H9 (cell line): ENCODE measurements at regions not wholly inside any gene's neighbourhood (a gene's known extent, or its start where the extent isn't known, plus 50 kb on each side); places are given as distances from the start of the nearest gene placed in this dataset.

ENCODE experiments used
- DNase-seq: peaks from one replicate; pipeline ENCODE4 v3.0.0-alpha.2; 2017
- H2AFZ ChIP-seq: one replicate; pipeline ENCODE4 v1.6.1; 2013; ENCODE audit warnings: mild to moderate bottlenecking, low read length, control low read depth, moderate library complexity
- H2AK5ac ChIP-seq: 2 replicates; pipeline ENCODE4 v1.6.1; 2013; ENCODE audit warnings: low read length, control low read depth, mixed read lengths; ENCODE audit not compliant: insufficient read length
- H2BK120ac ChIP-seq: one replicate; pipeline ENCODE4 v1.6.1; 2013; ENCODE audit warnings: low read depth, mild to moderate bottlenecking, low read length, control low read depth, inconsistent platforms; ENCODE audit not compliant: poor library complexity, severe bottlenecking
- H2BK12ac ChIP-seq: 2 replicates; pipeline ENCODE4 v1.6.1; 2013; ENCODE audit warnings: low read length, control low read depth, mixed read lengths, low read depth; ENCODE audit not compliant: insufficient read length
- H2BK15ac ChIP-seq: 2 replicates; pipeline ENCODE4 v1.6.1; 2013; ENCODE audit warnings: low read depth, low read length, control low read depth
- H2BK20ac ChIP-seq: one replicate; pipeline ENCODE4 v1.6.1; 2013; ENCODE audit warnings: low read depth, mild to moderate bottlenecking, low read length, control low read depth, inconsistent platforms; ENCODE audit not compliant: poor library complexity, severe bottlenecking
- H2BK5ac ChIP-seq: 2 replicates; pipeline ENCODE4 v1.6.1; 2013; ENCODE audit warnings: low read length, control low read depth, mixed read lengths; ENCODE audit not compliant: insufficient read length
- H3K14ac ChIP-seq: 2 replicates; pipeline ENCODE4 v1.6.1; 2013; ENCODE audit warnings: low read length, control low read depth; ENCODE audit not compliant: insufficient read depth
- H3K18ac ChIP-seq: 2 replicates; pipeline ENCODE4 v1.6.1; 2013; ENCODE audit warnings: low read depth, mild to moderate bottlenecking, mixed read lengths, low read length, control low read depth; ENCODE audit not compliant: insufficient read length
- H3K23ac ChIP-seq: 2 replicates; pipeline ENCODE4 v1.6.1; 2013; ENCODE audit warnings: low read length, control low read depth, mixed read lengths, low read depth; ENCODE audit not compliant: insufficient read length
- H3K23me2 ChIP-seq: 2 replicates; pipeline ENCODE4 v1.6.1; 2013; ENCODE audit warnings: low read depth, mild to moderate bottlenecking, mixed read lengths, low read length, control low read depth; ENCODE audit not compliant: insufficient read length, poor library complexity, severe bottlenecking
- H3K27ac ChIP-seq: 2 replicates; pipeline ENCODE4 v1.5.1; 2013; ENCODE audit warnings: low read length, control low read depth, mixed read lengths, low read depth; ENCODE audit not compliant: insufficient read length
- H3K27me3 ChIP-seq: 2 replicates; pipeline ENCODE4 v1.6.1; 2013; ENCODE audit warnings: low read length, control low read depth, inconsistent platforms; ENCODE audit not compliant: insufficient read depth
- H3K4ac ChIP-seq: 2 replicates; pipeline ENCODE4 v1.6.1; 2013; ENCODE audit warnings: low read depth, mild to moderate bottlenecking, control low read depth, inconsistent platforms, low read length, moderate library complexity
- H3K4me1 ChIP-seq: 2 replicates; pipeline ENCODE4 v1.6.1; 2013; ENCODE audit warnings: low read length, control low read depth, inconsistent platforms; ENCODE audit not compliant: insufficient read depth
- H3K4me2 ChIP-seq: 2 replicates; pipeline ENCODE4 v1.6.1; 2013; ENCODE audit warnings: low read length, control low read depth, mixed read lengths; ENCODE audit not compliant: insufficient read length, insufficient read depth
- H3K56ac ChIP-seq: 2 replicates; pipeline ENCODE4 v1.6.1; 2013; ENCODE audit warnings: low read depth, mild to moderate bottlenecking, mixed read lengths, low read length, control low read depth; ENCODE audit not compliant: insufficient read length
- H3K79me1 ChIP-seq: 2 replicates; pipeline ENCODE4 v1.6.1; 2013; ENCODE audit warnings: low read depth, mild to moderate bottlenecking, moderate library complexity, low read length, control low read depth, inconsistent platforms; ENCODE audit not compliant: insufficient read depth, poor library complexity, severe bottlenecking
- H3K79me2 ChIP-seq: 2 replicates; pipeline ENCODE4 v1.6.1; 2013; ENCODE audit warnings: low read length, control low read depth, inconsistent platforms; ENCODE audit not compliant: insufficient read depth
- H3K9ac ChIP-seq: 2 replicates; pipeline ENCODE4 v1.6.1; 2013; ENCODE audit warnings: low read length, control low read depth, mixed read lengths; ENCODE audit not compliant: insufficient read length; ENCODE audit errors: extremely low read depth
- H3K9me3 ChIP-seq: one replicate; pipeline ENCODE4 v1.6.1; 2013; ENCODE audit warnings: low read depth, low read length, inconsistent platforms; ENCODE audit not compliant: control insufficient read depth
- H3T11ph ChIP-seq: one replicate; pipeline ENCODE4 v1.6.1; 2013; ENCODE audit warnings: mild to moderate bottlenecking, low read length, control low read depth, inconsistent platforms
- H4K20me1 ChIP-seq: one replicate; pipeline ENCODE4 v1.6.1; 2013; ENCODE audit not compliant: control insufficient read depth, insufficient read length, insufficient read depth
- H4K5ac ChIP-seq: 2 replicates; pipeline ENCODE4 v1.6.1; 2013; ENCODE audit warnings: low read depth, mild to moderate bottlenecking, mixed read lengths, low read length, control low read depth; ENCODE audit not compliant: insufficient read length
- H4K8ac ChIP-seq: replicated peaks from 2 replicates; pipeline ENCODE4 v1.6.1; 2013; ENCODE audit warnings: low read length, control low read depth, mixed read lengths, low read depth; ENCODE audit not compliant: insufficient read length
- H4K91ac ChIP-seq: 2 replicates; pipeline ENCODE4 v1.6.1; 2013; ENCODE audit warnings: low read depth, mild to moderate bottlenecking, moderate library complexity, mixed read lengths, low read length, control low read depth; ENCODE audit not compliant: insufficient read length
- H3K27ac Mint-ChIP-seq, 3 experiments: 2 replicates in 2 of 3; 3 replicates in 1 of 3; pipeline ENCODE4 v1.8.0; 2020 to 2021; ENCODE audit warnings: mixed read lengths in 3 of 3, mild to moderate bottlenecking in 1 of 3, moderate library complexity in 1 of 3
- H3K27me3 Mint-ChIP-seq: 2 replicates; pipeline ENCODE4 v1.8.0; 2021; ENCODE audit warnings: low read depth, mild to moderate bottlenecking, moderate library complexity, mixed read lengths
- H3K36me3 Mint-ChIP-seq, 3 experiments: 2 replicates in 2 of 3; 3 replicates in 1 of 3; pipeline ENCODE4 v1.8.0; 2020 to 2021; ENCODE audit warnings: low read depth in 3 of 3, mixed read lengths in 3 of 3; ENCODE audit not compliant: insufficient read depth in 1 of 3
- H3K4me1 Mint-ChIP-seq, 2 experiments: 2 replicates each; pipeline ENCODE4 v1.8.0; 2020; ENCODE audit warnings: mixed read lengths in 2 of 2
- H3K4me3 Mint-ChIP-seq, 2 experiments: 2 replicates in 1 of 2; 3 replicates in 1 of 2; pipeline ENCODE4 v1.8.0; 2020 to 2021; ENCODE audit warnings: mild to moderate bottlenecking in 2 of 2, mixed read lengths in 2 of 2, moderate library complexity in 1 of 2
- H3K9me3 Mint-ChIP-seq, 2 experiments: 2 replicates in 1 of 2; 3 replicates in 1 of 2; pipeline ENCODE4 v1.8.0; 2020; ENCODE audit warnings: mild to moderate bottlenecking in 2 of 2, mixed read lengths in 2 of 2, moderate library complexity in 1 of 2
- CTCF ChIP-seq: fragments of 200-600 bp; sonication (generic); conservative IDR thresholded peaks from 3 replicates; pipeline ENCODE4 v1.8.0; 2021; ENCODE audit warnings: antibody characterized with exemption, mild to moderate bottlenecking
- WGBS: extraction: QIAGEN DNeasy Blood & Tissue Kit; methylation state at CpG from one replicate; pipeline ENCODE4 v1.1.7; 2013; ENCODE audit warnings: missing lambda C conversion rate, low lambda C conversion rate, mixed read lengths; ENCODE audit not compliant: insufficient read length; ENCODE audit errors: extremely low coverage; 5-methylcytosine and 5-hydroxymethylcytosine counted together

GRCh38 chr4:156659983-156660382, 311.6 kb downstream of the PDGFC start:
- Histone ChIP-seq H3K79me2 (no peaks in the 10 kb centered on the region), H2AK5ac (no peak overlapping the region), H3K23ac (no peak overlapping the region), H4K8ac (no peak overlapping the region), H4K20me1 (no peaks in the 10 kb centered on the region), H3K27ac (no peak overlapping the region), H2AFZ (no peak overlapping the region), H3K4ac (no peak overlapping the region), H2BK20ac (no peak overlapping the region), H3T11ph (no peak overlapping the region), H3K4me2 (no peak overlapping the region), H3K14ac (no peak overlapping the region), H3K9ac (no peak overlapping the region), H4K91ac (no peak overlapping the region), H2BK5ac (no peak overlapping the region), H3K56ac (no peak overlapping the region), H3K23me2 (no peaks in the 10 kb centered on the region), H3K18ac (no peak overlapping the region), H3K4me1 (no peaks in the 10 kb centered on the region), H3K27me3 (no peaks in the 10 kb centered on the region), H4K5ac (no peak overlapping the region), H3K79me1 (no peaks in the 10 kb centered on the region), H2BK120ac (no peak overlapping the region), H3K9me3 (no peaks in the 10 kb centered on the region), H2BK15ac (no peak overlapping the region), H2BK12ac (no peak overlapping the region)
- Mint-ChIP-seq H3K27ac (no peak overlapping the region), H3K4me1 (no peaks in the 10 kb centered on the region), H3K36me3 (no peaks in the 10 kb centered on the region), H3K4me3 (no peak overlapping the region), H3K27me3 (no peaks in the 10 kb centered on the region), H3K9me3 (no peaks in the 10 kb centered on the region)
- TF ChIP-seq CTCF = no peak
- no peak for DNase-seq
- WGBS = no CpG with 5 or more reads among the region's 3 CpGs
